ENCODE measurements at regions not wholly inside any gene's neighbourhood (a gene's known extent, or its start where the extent isn't known, plus 50 kb on each side); places are given as distances from the start of the nearest gene placed in this dataset.

DNA sequence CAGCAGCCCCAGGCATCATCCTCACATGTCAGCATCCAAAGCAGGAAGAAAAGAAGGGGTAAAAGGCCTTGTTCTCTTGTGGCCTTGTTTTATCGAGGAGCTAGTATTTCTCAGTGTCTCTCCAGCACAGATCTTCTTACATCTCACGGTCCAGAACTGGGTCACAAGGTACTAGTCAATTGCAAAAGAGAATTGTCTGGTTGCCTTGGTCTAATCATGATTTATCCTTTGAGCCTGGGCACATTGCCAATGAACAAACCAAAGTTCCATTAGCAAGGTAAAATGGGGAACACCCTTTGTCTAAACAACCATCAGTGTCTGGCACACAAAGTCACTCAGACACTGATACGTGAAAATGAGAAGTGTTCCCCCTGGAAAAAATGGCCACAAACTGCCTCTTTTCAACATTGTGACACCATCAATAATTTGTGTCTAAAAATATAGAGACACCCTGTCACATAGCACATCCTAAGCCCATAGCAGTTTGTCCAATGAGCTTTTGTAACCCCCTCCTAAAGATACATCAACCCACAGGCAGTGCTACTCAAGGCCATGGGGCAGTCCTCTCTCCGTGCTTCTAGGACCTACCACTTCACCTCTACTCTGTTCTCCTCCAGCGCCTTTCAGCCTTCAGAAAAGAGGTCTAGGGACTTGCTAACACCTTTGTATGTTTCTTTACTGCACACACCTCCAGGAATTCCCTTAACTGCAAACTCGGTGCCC lies 534.4 kb downstream of the MID1IP1 start:
- no peak for DNase-seq

DNA sequence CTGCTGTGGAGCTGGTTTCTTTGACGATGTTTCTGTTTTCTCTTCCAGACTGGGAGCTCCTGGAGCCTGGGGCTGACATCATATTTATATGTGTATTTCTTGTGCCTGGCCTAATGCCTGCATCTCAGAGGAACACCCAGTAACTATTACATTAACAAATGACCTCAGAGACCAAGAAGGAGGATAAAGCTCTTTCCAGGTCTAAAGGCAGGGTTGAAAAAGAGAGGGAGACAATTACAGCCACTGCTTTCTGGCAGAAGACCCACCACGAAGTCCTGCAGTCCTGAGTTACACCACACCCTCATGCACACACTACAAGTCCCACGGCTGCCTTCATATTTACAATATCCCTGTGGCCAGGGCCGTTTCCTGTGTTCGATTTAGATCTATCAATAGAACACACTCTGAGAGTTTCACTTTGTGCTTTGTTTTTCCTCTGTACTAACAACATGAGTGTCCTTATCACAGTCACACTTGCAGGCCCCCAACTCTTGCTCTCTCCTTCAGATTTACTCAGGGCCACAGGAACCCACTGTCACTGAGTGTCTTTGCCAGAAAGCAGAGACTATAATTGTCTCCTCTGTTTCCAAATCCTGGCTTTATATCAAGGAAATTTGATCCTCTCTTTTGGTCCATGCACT lies 535.5 kb downstream of the MID1IP1 start:
- Histone ChIP-seq H3K36me3 (no peaks in the 10 kb centered on the region), H3K4me1 (peaks cover 4 to 24% (median 7%) of the 10 kb centered on the region in 4 donors), H3K27ac (peak overlapping the region; percentile 47 to 75 (median 68)), H3K9me3 (no peaks in the 10 kb centered on the region), H3K27me3 (no peaks in the 10 kb centered on the region), H3K4me3 (no peak overlapping the region)
- peak; percentile 23 for DNase-seq
- intact Hi-C loops (cut with DNase I; ENCODE audit: low total_unique reads) (no loop called here), in situ Hi-C loops (cut with MboI; ENCODE audit: low pct_ligation_motif_present in 1 of 4, low pct_unique_long_range_greater_than_20kb in 1 of 4, low sequenced_read_pairs in 3 of 4) (no loop called here)
- peak in 1 of 3 donors; percentile 27 for TF ChIP-seq POLR2AphosphoS5 (IDR thresholded peaks at IDR 0.05)
- TF ChIP-seq, protein P1, sequence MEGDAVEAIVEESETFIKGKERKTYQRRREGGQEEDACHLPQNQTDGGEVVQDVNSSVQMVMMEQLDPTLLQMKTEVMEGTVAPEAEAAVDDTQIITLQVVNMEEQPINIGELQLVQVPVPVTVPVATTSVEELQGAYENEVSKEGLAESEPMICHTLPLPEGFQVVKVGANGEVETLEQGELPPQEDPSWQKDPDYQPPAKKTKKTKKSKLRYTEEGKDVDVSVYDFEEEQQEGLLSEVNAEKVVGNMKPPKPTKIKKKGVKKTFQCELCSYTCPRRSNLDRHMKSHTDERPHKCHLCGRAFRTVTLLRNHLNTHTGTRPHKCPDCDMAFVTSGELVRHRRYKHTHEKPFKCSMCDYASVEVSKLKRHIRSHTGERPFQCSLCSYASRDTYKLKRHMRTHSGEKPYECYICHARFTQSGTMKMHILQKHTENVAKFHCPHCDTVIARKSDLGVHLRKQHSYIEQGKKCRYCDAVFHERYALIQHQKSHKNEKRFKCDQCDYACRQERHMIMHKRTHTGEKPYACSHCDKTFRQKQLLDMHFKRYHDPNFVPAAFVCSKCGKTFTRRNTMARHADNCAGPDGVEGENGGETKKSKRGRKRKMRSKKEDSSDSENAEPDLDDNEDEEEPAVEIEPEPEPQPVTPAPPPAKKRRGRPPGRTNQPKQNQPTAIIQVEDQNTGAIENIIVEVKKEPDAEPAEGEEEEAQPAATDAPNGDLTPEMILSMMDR (IDR thresholded peaks at IDR 0.05): no peak
- no peak for TF ChIP-seq EP300 (IDR thresholded peaks at IDR 0.05; ENCODE audit: low read depth)
- 10 to 31% methylated on average over 2 to 5 of the region's 5 CpGs for WGBS, 2 donors (ENCODE audit: low coverage in 1 of 2)

More for the DNA sequence above, 534.4 kb downstream of the MID1IP1 start:
- Histone ChIP-seq H3K4me1 (peaks cover 4 to 24% (median 7%) of the 10 kb centered on the region in 4 donors), H3K27ac (peak overlapping the region; percentile 47 to 75 (median 68)), H3K4me3 (no peak overlapping the region), H3K27me3 (no peaks in the 10 kb centered on the region), H3K9me3 (no peaks in the 10 kb centered on the region), H3K36me3 (no peaks in the 10 kb centered on the region)
- no peak for TF ChIP-seq POLR2AphosphoS5 (IDR thresholded peaks at IDR 0.05)
- TF ChIP-seq POLR2A (IDR thresholded peaks at IDR 0.05): no peak
- TF ChIP-seq EP300 (IDR thresholded peaks at IDR 0.05; ENCODE audit: low read depth): no peak
- intact Hi-C loops (cut with DNase I; ENCODE audit: low total_unique reads): no loop called here
- 25 to 61% methylated on average over 1 to 6 of the region's 6 CpGs for WGBS, 2 donors (ENCODE audit: low coverage in 1 of 2)
- in situ Hi-C loops (cut with MboI; ENCODE audit: low pct_ligation_motif_present in 1 of 4, low pct_unique_long_range_greater_than_20kb in 1 of 4, low sequenced_read_pairs in 3 of 4): no loop called here

DNA sequence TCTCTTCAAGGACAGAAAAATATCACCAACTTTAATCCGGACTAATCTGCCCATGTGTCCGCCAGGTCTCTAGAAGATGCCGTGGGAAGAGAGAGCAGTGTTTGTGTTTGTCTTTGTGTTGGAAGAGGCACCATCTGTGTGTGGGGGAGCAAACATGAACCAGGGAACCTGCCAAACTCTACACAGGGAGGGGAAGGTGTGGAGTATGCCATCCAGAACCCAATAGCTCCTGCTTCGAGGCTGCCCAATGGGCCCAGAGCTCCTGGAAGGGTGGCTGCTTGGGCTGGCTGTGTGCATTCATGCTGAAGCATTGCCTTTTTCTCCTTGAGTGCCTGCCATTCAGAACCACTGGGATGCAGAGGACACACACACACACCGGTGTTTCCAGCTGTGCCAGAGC lies 536.2 kb downstream of the MID1IP1 start:
- Histone ChIP-seq H3K4me1 (peaks cover 4 to 24% (median 7%) of the 10 kb centered on the region in 4 donors), H3K9me3 (no peaks in the 10 kb centered on the region), H3K27me3 (no peaks in the 10 kb centered on the region), H3K4me3 (no peak overlapping the region), H3K36me3 (no peaks in the 10 kb centered on the region), H3K27ac (peak overlapping the region; percentile 47 to 75 (median 68))
- intact Hi-C loops (cut with DNase I; ENCODE audit: low total_unique reads) (no loop called here), in situ Hi-C loops (cut with MboI; ENCODE audit: low pct_ligation_motif_present in 1 of 4, low pct_unique_long_range_greater_than_20kb in 1 of 4, low sequenced_read_pairs in 3 of 4) (no loop called here)
- no peak for DNase-seq
- TF ChIP-seq POLR2A (IDR thresholded peaks at IDR 0.05) (no peak), EP300 (IDR thresholded peaks at IDR 0.05; ENCODE audit: low read depth) (no peak), POLR2AphosphoS5 (IDR thresholded peaks at IDR 0.05) (no peak)
- TF ChIP-seq, protein P1 (IDR thresholded peaks at IDR 0.05): no peak
- 80 to 100% methylated on average over 1 to 5 of the region's 5 CpGs for WGBS, 2 donors (ENCODE audit: low coverage in 1 of 2)

DNA sequence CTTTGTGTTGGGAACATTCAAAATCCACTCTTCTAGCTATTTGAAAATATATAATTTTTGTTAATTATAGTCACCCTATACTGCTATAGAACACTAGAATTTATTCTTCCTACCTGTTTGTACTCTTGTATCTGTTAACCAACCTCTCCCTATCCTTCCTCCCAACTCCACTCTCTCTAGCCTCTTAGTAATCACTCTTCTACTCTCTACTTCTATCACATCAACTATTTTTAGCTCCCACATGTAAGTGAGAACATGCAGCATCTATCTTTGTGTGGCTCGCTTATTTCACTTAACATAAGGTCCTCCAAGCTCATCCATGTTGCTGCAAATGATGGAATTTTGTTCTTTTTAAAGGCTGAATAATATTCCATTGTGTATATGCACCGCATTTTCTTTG lies 537.3 kb downstream of the MID1IP1 start:
- intact Hi-C loops (cut with DNase I; ENCODE audit: low total_unique reads): no loop called here
- DNase-seq: no peak
- in situ Hi-C loops (cut with MboI; ENCODE audit: low pct_ligation_motif_present in 1 of 4, low pct_unique_long_range_greater_than_20kb in 1 of 4, low sequenced_read_pairs in 3 of 4): no loop called here
- H3K36me3 ChIP-seq: no peaks in the 10 kb centered on the region
- H3K27ac ChIP-seq: no peak overlapping the region
- TF ChIP-seq POLR2A (IDR thresholded peaks at IDR 0.05): no peak
- TF ChIP-seq, protein P1 (IDR thresholded peaks at IDR 0.05): no peak
- no peak for TF ChIP-seq POLR2AphosphoS5 (IDR thresholded peaks at IDR 0.05)
- TF ChIP-seq EP300 (IDR thresholded peaks at IDR 0.05; ENCODE audit: low read depth): no peak
- no peak overlapping the region for H3K4me3 ChIP-seq
- 71 to 73% methylated on average over 2 of the region's 2 CpGs for WGBS, 2 donors (ENCODE audit: low coverage in 1 of 2)
- H3K4me1 ChIP-seq: peaks cover 4 to 24% (median 7%) of the 10 kb centered on the region in 4 donors
- no peaks in the 10 kb centered on the region for H3K9me3 ChIP-seq
- no peaks in the 10 kb centered on the region for H3K27me3 ChIP-seq

Data from transverse colon (tissue), 4 donors.